RKO (cell line): ENCODE measurements at regions not wholly inside any gene's neighbourhood (a gene's known extent, or its start where the extent isn't known, plus 50 kb on each side); places are given as distances from the start of the nearest gene placed in this dataset.
"Not testable (repeated sequence)": the region's sequence is repeated elsewhere in the genome, so short reads cannot be mapped to it uniquely, and the experiment has no call there.

ENCODE experiments used
- DNase-seq: peaks from one replicate; pipeline ENCODE4 v3.0.0-alpha.2; 2016; ENCODE audit warnings: low spot score

DNA sequence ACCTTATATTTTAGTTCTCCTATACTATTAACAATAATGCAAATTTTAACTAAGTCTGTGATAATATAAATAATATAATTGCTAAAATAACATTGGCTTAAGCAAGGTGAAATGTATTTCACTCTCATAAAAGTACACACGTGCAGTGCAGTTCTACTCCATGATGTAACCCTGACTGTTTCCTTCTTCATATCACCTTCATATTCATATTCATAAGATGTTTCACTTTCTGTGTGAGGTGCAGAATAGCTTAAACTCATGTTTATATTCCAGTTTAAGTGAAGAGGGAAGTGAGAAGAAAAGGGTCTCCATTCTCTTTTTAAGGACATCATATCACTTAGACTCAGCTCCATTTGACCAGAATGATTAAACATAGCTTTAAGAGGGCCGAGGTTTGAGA, 1810.0 kb upstream of the PCDH10 start:
- DNase-seq: no peak

DNA sequence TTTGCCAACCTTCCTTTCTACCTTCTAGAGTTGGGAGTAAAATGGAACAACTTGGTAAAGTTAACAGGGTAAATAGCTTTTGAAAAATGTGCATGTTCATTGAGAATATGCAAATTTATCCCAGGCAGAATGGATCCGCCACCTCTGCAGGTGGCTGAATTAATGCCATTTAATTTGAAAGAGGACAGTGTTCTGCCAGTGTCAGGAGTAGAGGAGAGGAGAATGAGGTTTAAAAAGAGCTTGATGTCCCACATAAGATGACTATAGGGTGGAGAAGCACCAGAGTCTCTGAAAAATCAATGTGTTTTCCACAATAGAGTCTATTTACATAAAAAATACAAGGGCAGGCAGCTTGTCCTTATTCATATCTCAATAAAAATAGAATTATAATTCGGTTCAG, 1804.3 kb upstream of the PCDH10 start:
- no peak for DNase-seq

DNA sequence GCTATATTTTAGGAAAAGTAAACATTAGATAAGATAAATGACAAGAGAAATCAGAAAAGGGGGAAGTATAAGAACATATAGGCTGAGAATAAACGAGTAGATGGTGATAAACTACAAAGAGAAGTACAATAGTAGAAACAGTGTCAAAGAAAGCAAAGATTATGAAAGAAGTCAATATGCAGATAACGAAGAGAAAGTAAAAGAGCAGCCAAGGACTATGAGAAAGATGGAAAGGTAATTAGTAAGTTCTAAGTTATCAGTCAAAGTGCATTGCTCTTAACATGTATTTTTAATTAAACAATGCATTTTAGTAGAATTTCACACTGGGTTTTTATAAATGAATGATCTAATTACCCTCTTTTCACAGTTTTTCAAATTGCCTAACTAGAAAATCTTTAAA, 1801.3 kb upstream of the PCDH10 start:
- no peak for DNase-seq

GRCh38 chr4:131348263-131348662, 1800.8 kb upstream of the PCDH10 start:
- DNase-seq: no peak

GRCh38 chr4:131352371-131352770, 1796.7 kb upstream of the PCDH10 start:
- DNase-seq: not testable (repeated sequence)

DNA sequence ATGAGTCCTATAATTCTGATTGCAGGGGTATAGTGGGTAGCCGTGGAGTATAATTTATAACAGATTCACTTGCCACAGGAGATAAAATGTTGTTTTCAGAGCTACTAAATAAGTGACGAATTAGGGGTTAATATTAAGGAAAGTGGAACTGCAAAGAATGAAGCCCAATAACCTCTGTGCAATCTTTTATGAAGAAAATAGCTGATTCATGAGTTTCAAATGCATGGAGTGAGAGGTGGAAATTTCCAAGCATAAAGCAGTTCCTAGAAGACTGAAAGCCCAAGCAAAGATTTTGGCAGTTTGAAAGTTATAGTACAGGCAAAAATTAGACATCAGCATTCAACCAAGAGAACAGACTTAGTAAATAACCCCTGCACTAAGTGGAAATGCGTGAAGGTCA, 1782.4 kb upstream of the PCDH10 start:
- DNase-seq: no peak

- no peak for DNase-seq
Observed at GRCh38 chr4:131367441-131367840, 1781.7 kb upstream of the PCDH10 start.

- DNase-seq: no peak
Observed at GRCh38 chr4:131370846-131371245, 1778.2 kb upstream of the PCDH10 start.

DNA sequence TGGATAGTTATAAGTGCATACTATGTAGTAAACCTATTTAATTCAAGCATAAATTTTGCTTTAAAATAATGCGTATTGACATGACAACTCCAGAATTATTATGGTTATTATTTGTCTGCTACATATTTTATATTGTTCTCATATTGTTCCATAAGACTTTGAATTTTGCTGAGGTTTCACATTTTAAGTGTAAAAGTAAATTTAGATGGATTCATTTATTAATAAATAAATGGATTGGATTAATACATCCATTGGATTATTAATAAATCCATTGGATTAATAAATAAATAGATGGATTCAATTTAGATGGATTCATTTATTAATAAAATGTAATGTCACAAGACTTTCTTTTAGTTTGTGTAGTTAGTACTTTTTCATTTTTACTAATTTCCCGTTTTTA, 1768.0 kb upstream of the PCDH10 start:
- DNase-seq: no peak

DNA sequence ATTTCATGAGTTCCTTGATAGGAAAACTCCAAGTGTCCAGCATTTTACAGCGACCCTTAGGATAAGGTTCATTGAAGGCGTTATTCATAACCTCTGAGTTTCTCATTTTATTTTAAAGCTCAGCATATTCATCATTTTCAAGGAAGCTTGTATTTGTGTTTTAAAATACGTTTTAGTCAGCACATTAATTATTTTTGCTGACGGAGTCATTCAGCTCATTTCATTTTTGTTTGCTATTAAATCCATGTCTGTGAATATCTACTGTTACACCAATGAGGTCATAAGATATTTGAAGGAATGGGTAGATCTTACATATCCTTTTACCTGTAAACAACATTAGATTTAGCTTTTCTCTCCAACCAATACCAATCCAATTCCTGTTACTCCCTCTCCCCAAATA, 1766.3 kb upstream of the PCDH10 start:
- no peak for DNase-seq

DNA sequence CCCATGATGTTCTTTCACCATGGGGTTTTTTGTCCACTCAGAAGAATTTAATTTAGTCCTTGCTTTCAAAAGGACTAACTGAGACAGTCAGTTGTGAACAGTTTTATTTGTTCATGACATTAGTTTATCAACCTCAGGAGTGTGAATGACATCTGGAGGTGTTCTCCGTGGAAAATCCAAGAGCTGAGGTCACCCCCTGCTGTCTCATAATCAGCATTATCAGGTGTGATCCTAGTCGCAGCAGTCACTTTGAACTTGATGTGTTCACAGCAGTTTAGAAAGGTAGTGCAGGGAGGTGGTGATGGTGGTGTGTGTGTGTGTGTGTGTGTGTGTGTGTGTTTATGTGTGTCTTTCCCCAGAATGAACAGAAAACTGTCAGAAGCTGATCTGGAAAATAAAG, 1760.8 kb upstream of the PCDH10 start:
- no peak for DNase-seq

DNA sequence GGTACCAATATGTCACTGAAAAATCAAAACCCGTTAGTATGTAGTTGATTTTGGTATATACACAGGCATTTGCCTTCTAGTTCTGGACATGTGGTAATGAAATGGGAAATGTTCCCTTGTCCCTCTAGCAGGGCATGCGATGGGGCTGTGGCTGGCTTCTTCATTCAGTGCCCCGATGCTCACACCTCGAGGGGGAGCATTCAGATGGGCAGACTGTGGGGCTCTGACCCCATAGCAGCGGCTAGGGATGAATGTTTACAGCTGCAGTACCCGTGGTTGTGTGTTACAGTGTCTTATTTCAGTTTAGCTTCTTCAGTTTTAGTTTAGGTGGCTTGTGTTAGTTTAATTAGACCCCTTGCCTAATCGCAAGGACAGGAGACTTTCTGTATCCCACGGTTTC, 1741.0 kb upstream of the PCDH10 start:
- DNase-seq: no peak

DNA sequence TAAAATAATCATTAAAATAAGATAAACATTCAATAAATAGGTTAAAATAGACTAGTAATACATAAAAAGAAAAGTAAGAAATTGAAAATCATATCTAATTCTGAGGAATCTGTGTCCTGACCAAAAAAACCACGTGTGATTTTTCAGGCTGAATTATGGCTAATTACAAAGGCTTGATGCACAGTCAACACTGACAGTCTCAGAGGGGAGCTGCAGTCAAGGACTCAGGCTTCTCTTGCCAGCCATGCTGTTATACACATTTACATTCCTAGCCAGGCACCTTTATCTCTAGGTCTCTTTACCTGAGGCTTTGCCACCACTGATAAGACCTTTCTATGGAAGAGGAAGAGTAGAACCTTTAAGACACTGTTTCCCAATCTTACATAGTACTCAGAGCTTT, 1737.7 kb upstream of the PCDH10 start:
- no peak for DNase-seq

GRCh38 chr4:131419147-131419546, 1729.9 kb upstream of the PCDH10 start:
- DNase-seq: no peak

DNA sequence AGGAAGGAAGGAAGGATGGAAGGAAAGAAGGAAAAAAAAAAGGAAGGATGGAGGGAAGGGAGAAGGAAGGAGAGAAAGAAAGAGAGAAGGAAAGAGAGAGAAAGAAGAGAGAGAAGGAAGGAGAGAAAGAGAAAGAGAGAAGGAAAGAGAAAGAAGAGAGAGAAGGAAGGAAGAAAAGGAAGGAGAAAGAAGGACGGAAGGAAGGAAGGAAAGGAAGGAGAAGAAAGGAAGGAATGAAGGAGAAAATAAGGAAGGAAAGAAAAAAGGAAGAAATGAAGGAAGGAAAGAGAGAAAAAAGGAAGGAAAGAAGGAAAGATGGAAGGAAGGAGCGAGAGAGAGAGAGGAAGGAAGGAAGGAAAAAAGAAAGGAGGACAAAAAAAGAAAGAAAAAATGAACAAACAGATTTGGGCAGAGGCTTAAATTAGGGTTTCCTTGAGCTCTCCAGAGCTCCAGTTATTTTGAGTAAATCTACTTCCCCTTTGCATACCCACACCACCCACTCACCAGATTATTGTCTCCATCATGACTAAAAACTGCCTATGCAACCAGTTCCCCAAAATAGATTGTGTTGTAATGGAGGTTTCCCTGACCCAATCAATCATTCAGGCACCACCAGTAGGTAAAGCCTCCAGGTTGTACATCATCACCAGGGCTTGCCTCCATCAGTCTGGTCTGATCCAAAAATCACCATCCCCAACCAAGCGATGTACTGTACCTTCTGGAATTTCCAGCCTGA, 1722.9 kb upstream of the PCDH10 start:
- peak; percentile 3 for DNase-seq

GRCh38 chr4:131427000-131427399, 1722.1 kb upstream of the PCDH10 start:
- peak; percentile 12 for DNase-seq

- DNase-seq: peak; percentile 4
Observed at GRCh38 chr4:131430302-131430701, 1718.8 kb upstream of the PCDH10 start.

GRCh38 chr4:131441004-131441688, 1707.9 kb upstream of the PCDH10 start:
- DNase-seq: no peak

- no peak for DNase-seq
Observed at GRCh38 chr4:131447883-131448282, 1701.2 kb upstream of the PCDH10 start.

DNA sequence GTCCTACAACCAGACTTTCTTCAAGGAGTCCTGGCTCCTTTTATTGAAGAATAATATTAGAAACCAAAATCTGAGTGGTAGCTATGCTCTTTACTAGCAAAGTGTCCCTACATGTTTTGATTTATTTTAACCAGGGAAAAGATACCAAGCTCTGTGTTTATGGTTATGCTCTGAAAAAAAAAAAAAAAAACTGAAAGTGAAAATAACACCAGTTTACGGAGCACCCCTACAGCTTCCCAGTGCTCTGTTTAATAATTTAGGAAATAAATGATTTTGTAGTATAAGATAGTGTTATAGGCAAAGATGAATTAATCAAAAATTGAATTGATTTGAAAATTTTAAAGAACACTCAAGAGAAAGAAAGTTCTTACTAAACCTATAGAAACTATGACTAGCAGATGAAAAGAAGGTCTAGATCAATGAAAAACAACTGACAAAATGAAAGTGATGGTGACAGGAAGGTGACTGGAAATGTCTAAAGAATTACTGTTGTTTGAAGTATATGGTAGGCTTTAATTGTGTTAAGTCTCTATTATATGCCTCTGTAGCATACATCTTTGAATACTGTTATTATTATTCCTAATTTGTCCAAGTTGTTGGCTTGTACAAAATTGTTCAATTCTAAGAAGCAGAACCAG, 1698.4 kb upstream of the PCDH10 start:
- no peak for DNase-seq

- no peak for DNase-seq
Observed at GRCh38 chr4:131459430-131460101, 1689.5 kb upstream of the PCDH10 start.

- DNase-seq: no peak
Observed at GRCh38 chr4:131470360-131470759, 1678.7 kb upstream of the PCDH10 start.

DNA sequence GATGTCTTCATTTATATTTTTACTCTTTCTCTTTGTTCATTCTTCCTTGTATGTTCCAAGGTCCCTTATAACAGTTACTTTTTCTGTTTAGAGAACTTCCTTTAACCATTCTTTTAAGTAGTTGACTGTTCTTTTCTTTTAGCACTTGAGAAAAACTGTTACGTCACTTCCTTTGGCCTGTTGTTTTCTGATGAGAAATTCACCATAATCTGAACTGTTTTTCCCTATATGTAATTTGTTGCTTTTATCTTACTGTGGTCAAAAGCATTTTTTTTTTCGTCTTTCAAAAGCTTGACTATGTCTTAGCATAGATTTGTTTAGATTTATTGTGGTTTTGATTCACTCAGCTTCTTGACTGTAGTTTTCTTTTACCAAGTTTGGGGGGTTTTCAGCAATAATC, 1660.3 kb upstream of the PCDH10 start:
- DNase-seq: no peak
